Activated naive CD4-positive, alpha-beta T cell treated with anti-CD3 and anti-CD28 coated beads, Interleukin-2, amount 10 ng/mL, durations not matched to agents 7 days and 5 days (primary cell): ENCODE measurements at regions not wholly inside any gene's neighbourhood (a gene's known extent, or its start where the extent isn't known, plus 50 kb on each side); places are given as distances from the start of the nearest gene placed in this dataset.

Experiments used
- CTCF ChIA-PET: fragments of 350-600 bp; sonication (Branson Sonifier 250); formaldehyde crosslinking; loops from one replicate; lab custom pipeline; 2021; ENCODE audit warnings: antibody characterized with exemption; lab: Charles Lee
- DNase-seq: peaks from one replicate; pipeline ENCODE4 v3.0.0-alpha.2; 2020
- H3K27ac Mint-ChIP-seq: one replicate; pipeline ENCODE4 v1.8.0; 2021; ENCODE audit warnings: mild to moderate bottlenecking, moderate library complexity, mixed read lengths
- H3K27me3 Mint-ChIP-seq: one replicate; pipeline ENCODE4 v1.8.0; 2021; ENCODE audit warnings: mild to moderate bottlenecking, mixed read lengths
- H3K36me3 Mint-ChIP-seq: one replicate; pipeline ENCODE4 v1.8.0; 2021; ENCODE audit warnings: mixed read lengths
- H3K4me1 Mint-ChIP-seq: one replicate; pipeline ENCODE4 v1.8.0; 2021; ENCODE audit warnings: mixed read lengths
- H3K4me3 Mint-ChIP-seq: one replicate; pipeline ENCODE4 v1.8.0; 2021; ENCODE audit warnings: mild to moderate bottlenecking, moderate library complexity, mixed read lengths
- H3K9me3 Mint-ChIP-seq: one replicate; pipeline ENCODE4 v1.8.0; 2021; ENCODE audit warnings: mixed read lengths

- Mint-ChIP-seq H3K27me3 (no peaks in the 10 kb centered on the region), H3K4me3 (no peak overlapping the region)
These were observed 294.3 kb upstream of the SLC8A1 start for GRCh38 chr2:40746191-40746590.

GRCh38 chr2:40751981-40752380 lies 300.1 kb upstream of the SLC8A1 start:
- Mint-ChIP-seq H3K36me3 (no peaks in the 10 kb centered on the region), H3K27me3 (no peaks in the 10 kb centered on the region), H3K27ac (no peak overlapping the region), H3K4me1 (no peaks in the 10 kb centered on the region), H3K4me3 (no peak overlapping the region), H3K9me3 (no peaks in the 10 kb centered on the region)
- no peak for DNase-seq
- CTCF ChIA-PET, result no interaction called here

More at GRCh38 chr2:40746191-40746590, 294.3 kb upstream of the SLC8A1 start:
- Mint-ChIP-seq H3K9me3 (no peaks in the 10 kb centered on the region), H3K27ac (no peak overlapping the region), H3K36me3 (no peaks in the 10 kb centered on the region), H3K4me1 (no peaks in the 10 kb centered on the region)
- DNase-seq, result no peak
- CTCF ChIA-PET, result no interaction called here

GRCh38 chr2:40752796-40753195 lies 300.9 kb upstream of the SLC8A1 start:
- no peaks in the 10 kb centered on the region for H3K27me3 Mint-ChIP-seq
- no peaks in the 10 kb centered on the region for H3K9me3 Mint-ChIP-seq
- no peak for DNase-seq
- CTCF ChIA-PET, result no interaction called here
- no peak overlapping the region for H3K4me3 Mint-ChIP-seq
- no peak overlapping the region for H3K27ac Mint-ChIP-seq
- H3K4me1 Mint-ChIP-seq, result no peaks in the 10 kb centered on the region
- no peaks in the 10 kb centered on the region for H3K36me3 Mint-ChIP-seq

- Mint-ChIP-seq H3K36me3 (no peaks in the 10 kb centered on the region), H3K9me3 (no peaks in the 10 kb centered on the region), H3K27me3 (no peaks in the 10 kb centered on the region), H3K4me3 (no peak overlapping the region), H3K4me1 (no peaks in the 10 kb centered on the region), H3K27ac (no peak overlapping the region)
- no peak for DNase-seq
- CTCF ChIA-PET, result no interaction called here
These were observed 303.0 kb upstream of the SLC8A1 start for GRCh38 chr2:40754912-40755311.

- CTCF ChIA-PET, result no interaction called here
- Mint-ChIP-seq H3K27ac (no peak overlapping the region), H3K4me1 (no peaks in the 10 kb centered on the region), H3K9me3 (no peaks in the 10 kb centered on the region), H3K27me3 (no peaks in the 10 kb centered on the region), H3K36me3 (no peaks in the 10 kb centered on the region), H3K4me3 (no peak overlapping the region)
- DNase-seq, result no peak
These were observed 306.7 kb upstream of the SLC8A1 start for GRCh38 chr2:40758401-40759155.

- Mint-ChIP-seq H3K9me3 (no peaks in the 10 kb centered on the region), H3K36me3 (no peaks in the 10 kb centered on the region), H3K27me3 (no peaks in the 10 kb centered on the region), H3K4me1 (no peaks in the 10 kb centered on the region), H3K27ac (no peak overlapping the region), H3K4me3 (no peak overlapping the region)
- CTCF ChIA-PET, result interaction anchor here (0.7 kb wide), 1 partner anchor 48 kb away, joined by 4 read pairs; no protein-coding TSS in a partner anchor
- DNase-seq, result peak; percentile 20
These were observed 308.3 kb upstream of the SLC8A1 start for GRCh38 chr2:40760071-40760666.

GRCh38 chr2:40773291-40773690 lies 321.4 kb upstream of the SLC8A1 start:
- H3K4me1 Mint-ChIP-seq, result no peaks in the 10 kb centered on the region
- no peak for DNase-seq
- H3K36me3 Mint-ChIP-seq, result no peaks in the 10 kb centered on the region
- H3K27me3 Mint-ChIP-seq, result no peaks in the 10 kb centered on the region
- CTCF ChIA-PET, result no interaction called here
- H3K27ac Mint-ChIP-seq, result no peak overlapping the region
- H3K9me3 Mint-ChIP-seq, result no peaks in the 10 kb centered on the region
- no peak overlapping the region for H3K4me3 Mint-ChIP-seq

- no peaks in the 10 kb centered on the region for H3K4me1 Mint-ChIP-seq
- no peak for DNase-seq
- no peak overlapping the region for H3K27ac Mint-ChIP-seq
- H3K4me3 Mint-ChIP-seq, result no peak overlapping the region
- no peaks in the 10 kb centered on the region for H3K27me3 Mint-ChIP-seq
- no peaks in the 10 kb centered on the region for H3K9me3 Mint-ChIP-seq
- CTCF ChIA-PET, result no interaction called here
- H3K36me3 Mint-ChIP-seq, result no peaks in the 10 kb centered on the region
These were observed 331.8 kb upstream of the SLC8A1 start for GRCh38 chr2:40783704-40784103.

GRCh38 chr2:40786636-40787035 lies 334.7 kb upstream of the SLC8A1 start:
- no peaks in the 10 kb centered on the region for H3K27me3 Mint-ChIP-seq
- no peak for DNase-seq
- CTCF ChIA-PET, result no interaction called here
- H3K36me3 Mint-ChIP-seq, result no peaks in the 10 kb centered on the region
- no peaks in the 10 kb centered on the region for H3K4me1 Mint-ChIP-seq
- H3K27ac Mint-ChIP-seq, result no peak overlapping the region
- H3K9me3 Mint-ChIP-seq, result no peaks in the 10 kb centered on the region
- no peak overlapping the region for H3K4me3 Mint-ChIP-seq

GRCh38 chr2:40797120-40797519 lies 345.2 kb upstream of the SLC8A1 start:
- CTCF ChIA-PET, result no interaction called here
- Mint-ChIP-seq H3K36me3 (no peaks in the 10 kb centered on the region), H3K27me3 (no peaks in the 10 kb centered on the region), H3K9me3 (no peaks in the 10 kb centered on the region), H3K4me1 (no peaks in the 10 kb centered on the region), H3K27ac (no peak overlapping the region), H3K4me3 (no peak overlapping the region)
- DNase-seq, result no peak

GRCh38 chr2:40803900-40804299 lies 352.0 kb upstream of the SLC8A1 start:
- Mint-ChIP-seq H3K4me1 (no peaks in the 10 kb centered on the region), H3K27me3 (no peaks in the 10 kb centered on the region), H3K4me3 (no peak overlapping the region), H3K36me3 (no peaks in the 10 kb centered on the region), H3K9me3 (no peaks in the 10 kb centered on the region), H3K27ac (no peak overlapping the region)
- no peak for DNase-seq
- CTCF ChIA-PET, result no interaction called here

GRCh38 chr2:40809156-40809555 lies 357.3 kb upstream of the SLC8A1 start:
- Mint-ChIP-seq H3K36me3 (no peaks in the 10 kb centered on the region), H3K27me3 (no peaks in the 10 kb centered on the region), H3K4me1 (no peaks in the 10 kb centered on the region), H3K9me3 (no peaks in the 10 kb centered on the region), H3K4me3 (no peak overlapping the region), H3K27ac (no peak overlapping the region)
- CTCF ChIA-PET, result no interaction called here
- DNase-seq, result no peak

- no peaks in the 10 kb centered on the region for H3K4me1 Mint-ChIP-seq
- H3K9me3 Mint-ChIP-seq, result no peaks in the 10 kb centered on the region
- H3K36me3 Mint-ChIP-seq, result no peaks in the 10 kb centered on the region
- no peak overlapping the region for H3K4me3 Mint-ChIP-seq
- DNase-seq, result no peak
- H3K27me3 Mint-ChIP-seq, result no peaks in the 10 kb centered on the region
- CTCF ChIA-PET, result no interaction called here
- no peak overlapping the region for H3K27ac Mint-ChIP-seq
These were observed 362.7 kb upstream of the SLC8A1 start for GRCh38 chr2:40814616-40815015.

GRCh38 chr2:40820319-40820718 lies 368.4 kb upstream of the SLC8A1 start:
- Mint-ChIP-seq H3K4me3 (no peak overlapping the region), H3K27me3 (no peaks in the 10 kb centered on the region), H3K4me1 (peaks cover 14% of the 10 kb centered on the region), H3K9me3 (no peaks in the 10 kb centered on the region), H3K27ac (no peak overlapping the region), H3K36me3 (no peaks in the 10 kb centered on the region)
- DNase-seq, result no peak
- CTCF ChIA-PET, result no interaction called here

GRCh38 chr2:40823478-40823877 lies 371.6 kb upstream of the SLC8A1 start:
- no peak overlapping the region for H3K27ac Mint-ChIP-seq
- no peaks in the 10 kb centered on the region for H3K27me3 Mint-ChIP-seq
- DNase-seq, result no peak
- no peak overlapping the region for H3K4me3 Mint-ChIP-seq
- H3K36me3 Mint-ChIP-seq, result no peaks in the 10 kb centered on the region
- peaks cover 14% of the 10 kb centered on the region for H3K4me1 Mint-ChIP-seq
- CTCF ChIA-PET, result no interaction called here
- no peaks in the 10 kb centered on the region for H3K9me3 Mint-ChIP-seq
